ENCODE measurements at regions not wholly inside any gene's neighbourhood (a gene's known extent, or its start where the extent isn't known, plus 50 kb on each side); places are given as distances from the start of the nearest gene placed in this dataset.

GRCh38 chr5:105754056-105754455 is 1916.7 kb downstream of the EFNA5 start:
- H2AFZ ChIP-seq (ENCODE audit: low read depth, low read length) = no peak overlapping the region
- no peaks in the 10 kb centered on the region for H3K9me3 ChIP-seq (ENCODE audit: low read length)
- peaks cover 3% of the 10 kb centered on the region for H3K4me1 ChIP-seq (ENCODE audit: insufficient read depth, low read length)
- H3K36me3 ChIP-seq (ENCODE audit: insufficient read depth, low read length) = no peaks in the 10 kb centered on the region
- H3K27me3 ChIP-seq (ENCODE audit: insufficient read depth, low read length) = no peaks in the 10 kb centered on the region
- H3K4me3 ChIP-seq (ENCODE audit: low read length) = no peak overlapping the region

GRCh38 chr5:105752801-105753200 is 1917.9 kb downstream of the EFNA5 start:
- peaks cover 3% of the 10 kb centered on the region for H3K4me1 ChIP-seq (ENCODE audit: insufficient read depth, low read length)
- H3K36me3 ChIP-seq (ENCODE audit: insufficient read depth, low read length) = no peaks in the 10 kb centered on the region
- no peaks in the 10 kb centered on the region for H3K9me3 ChIP-seq (ENCODE audit: low read length)
- H3K27me3 ChIP-seq (ENCODE audit: insufficient read depth, low read length) = no peaks in the 10 kb centered on the region
- H3K4me3 ChIP-seq (ENCODE audit: low read length) = no peak overlapping the region
- no peak overlapping the region for H2AFZ ChIP-seq (ENCODE audit: low read depth, low read length)

- Histone ChIP-seq H3K4me1 (ENCODE audit: insufficient read depth, low read length) (peaks cover 3% of the 10 kb centered on the region), H3K27me3 (ENCODE audit: insufficient read depth, low read length) (no peaks in the 10 kb centered on the region), H3K36me3 (ENCODE audit: insufficient read depth, low read length) (no peaks in the 10 kb centered on the region), H2AFZ (ENCODE audit: low read depth, low read length) (no peak overlapping the region), H3K9me3 (ENCODE audit: low read length) (no peaks in the 10 kb centered on the region), H3K4me3 (ENCODE audit: low read length) (no peak overlapping the region)
These were observed 1918.8 kb downstream of the EFNA5 start for GRCh38 chr5:105751908-105752307.

GRCh38 chr5:105745111-105745510 is 1925.6 kb downstream of the EFNA5 start:
- Histone ChIP-seq H3K4me1 (ENCODE audit: insufficient read depth, low read length) (no peaks in the 10 kb centered on the region), H3K4me3 (ENCODE audit: low read length) (no peak overlapping the region), H3K36me3 (ENCODE audit: insufficient read depth, low read length) (no peaks in the 10 kb centered on the region), H3K27me3 (ENCODE audit: insufficient read depth, low read length) (no peaks in the 10 kb centered on the region), H2AFZ (ENCODE audit: low read depth, low read length) (no peak overlapping the region), H3K9me3 (ENCODE audit: low read length) (no peaks in the 10 kb centered on the region)

- no peaks in the 10 kb centered on the region for H3K4me1 ChIP-seq (ENCODE audit: insufficient read depth, low read length)
- no peaks in the 10 kb centered on the region for H3K36me3 ChIP-seq (ENCODE audit: insufficient read depth, low read length)
- H3K9me3 ChIP-seq (ENCODE audit: low read length) = no peaks in the 10 kb centered on the region
- no peaks in the 10 kb centered on the region for H3K27me3 ChIP-seq (ENCODE audit: insufficient read depth, low read length)
- no peak overlapping the region for H3K4me3 ChIP-seq (ENCODE audit: low read length)
- no peak overlapping the region for H2AFZ ChIP-seq (ENCODE audit: low read depth, low read length)
These were observed 1930.5 kb downstream of the EFNA5 start for GRCh38 chr5:105740242-105740641.

GRCh38 chr5:105739732-105740131 is 1931.0 kb downstream of the EFNA5 start:
- Histone ChIP-seq H2AFZ (ENCODE audit: low read depth, low read length) (no peak overlapping the region), H3K27me3 (ENCODE audit: insufficient read depth, low read length) (no peaks in the 10 kb centered on the region), H3K4me3 (ENCODE audit: low read length) (no peak overlapping the region), H3K4me1 (ENCODE audit: insufficient read depth, low read length) (no peaks in the 10 kb centered on the region), H3K36me3 (ENCODE audit: insufficient read depth, low read length) (no peaks in the 10 kb centered on the region), H3K9me3 (ENCODE audit: low read length) (no peaks in the 10 kb centered on the region)

GRCh38 chr5:105735704-105736103 is 1935.0 kb downstream of the EFNA5 start:
- no peak overlapping the region for H2AFZ ChIP-seq (ENCODE audit: low read depth, low read length)
- no peak overlapping the region for H3K4me3 ChIP-seq (ENCODE audit: low read length)
- no peaks in the 10 kb centered on the region for H3K36me3 ChIP-seq (ENCODE audit: insufficient read depth, low read length)
- no peaks in the 10 kb centered on the region for H3K9me3 ChIP-seq (ENCODE audit: low read length)
- H3K27me3 ChIP-seq (ENCODE audit: insufficient read depth, low read length) = no peaks in the 10 kb centered on the region
- H3K4me1 ChIP-seq (ENCODE audit: insufficient read depth, low read length) = no peaks in the 10 kb centered on the region

GRCh38 chr5:105730982-105731381 is 1939.8 kb downstream of the EFNA5 start:
- no peaks in the 10 kb centered on the region for H3K27me3 ChIP-seq (ENCODE audit: insufficient read depth, low read length)
- no peaks in the 10 kb centered on the region for H3K9me3 ChIP-seq (ENCODE audit: low read length)
- H2AFZ ChIP-seq (ENCODE audit: low read depth, low read length) = no peak overlapping the region
- no peaks in the 10 kb centered on the region for H3K36me3 ChIP-seq (ENCODE audit: insufficient read depth, low read length)
- H3K4me1 ChIP-seq (ENCODE audit: insufficient read depth, low read length) = no peaks in the 10 kb centered on the region
- no peak overlapping the region for H3K4me3 ChIP-seq (ENCODE audit: low read length)

GRCh38 chr5:105726093-105726492 is 1944.6 kb downstream of the EFNA5 start:
- H2AFZ ChIP-seq (ENCODE audit: low read depth, low read length) = no peak overlapping the region
- no peaks in the 10 kb centered on the region for H3K36me3 ChIP-seq (ENCODE audit: insufficient read depth, low read length)
- H3K9me3 ChIP-seq (ENCODE audit: low read length) = peaks cover 2% of the 10 kb centered on the region
- H3K27me3 ChIP-seq (ENCODE audit: insufficient read depth, low read length) = no peaks in the 10 kb centered on the region
- no peaks in the 10 kb centered on the region for H3K4me1 ChIP-seq (ENCODE audit: insufficient read depth, low read length)
- H3K4me3 ChIP-seq (ENCODE audit: low read length) = no peak overlapping the region

GRCh38 chr5:105708442-105708841 is 1962.3 kb downstream of the EFNA5 start:
- H3K4me3 ChIP-seq (ENCODE audit: low read length) = no peak overlapping the region
- no peaks in the 10 kb centered on the region for H3K4me1 ChIP-seq (ENCODE audit: insufficient read depth, low read length)
- H3K9me3 ChIP-seq (ENCODE audit: low read length) = no peaks in the 10 kb centered on the region
- no peaks in the 10 kb centered on the region for H3K27me3 ChIP-seq (ENCODE audit: insufficient read depth, low read length)
- H3K36me3 ChIP-seq (ENCODE audit: insufficient read depth, low read length) = no peaks in the 10 kb centered on the region
- no peak overlapping the region for H2AFZ ChIP-seq (ENCODE audit: low read depth, low read length)

- Histone ChIP-seq H2AFZ (ENCODE audit: low read depth, low read length) (no peak overlapping the region), H3K4me1 (ENCODE audit: insufficient read depth, low read length) (no peaks in the 10 kb centered on the region), H3K36me3 (ENCODE audit: insufficient read depth, low read length) (no peaks in the 10 kb centered on the region), H3K27me3 (ENCODE audit: insufficient read depth, low read length) (no peaks in the 10 kb centered on the region), H3K9me3 (ENCODE audit: low read length) (no peaks in the 10 kb centered on the region), H3K4me3 (ENCODE audit: low read length) (no peak overlapping the region)
These were observed 1968.4 kb downstream of the EFNA5 start for GRCh38 chr5:105702323-105702722.

GRCh38 chr5:105696440-105696839 is 1974.3 kb downstream of the EFNA5 start:
- H3K4me1 ChIP-seq (ENCODE audit: insufficient read depth, low read length) = no peaks in the 10 kb centered on the region
- H3K9me3 ChIP-seq (ENCODE audit: low read length) = no peaks in the 10 kb centered on the region
- no peak overlapping the region for H3K4me3 ChIP-seq (ENCODE audit: low read length)
- H2AFZ ChIP-seq (ENCODE audit: low read depth, low read length) = no peak overlapping the region
- H3K36me3 ChIP-seq (ENCODE audit: insufficient read depth, low read length) = no peaks in the 10 kb centered on the region
- H3K27me3 ChIP-seq (ENCODE audit: insufficient read depth, low read length) = no peaks in the 10 kb centered on the region

- H3K36me3 ChIP-seq (ENCODE audit: insufficient read depth, low read length) = no peaks in the 10 kb centered on the region
- no peak overlapping the region for H2AFZ ChIP-seq (ENCODE audit: low read depth, low read length)
- H3K4me1 ChIP-seq (ENCODE audit: insufficient read depth, low read length) = no peaks in the 10 kb centered on the region
- H3K9me3 ChIP-seq (ENCODE audit: low read length) = no peaks in the 10 kb centered on the region
- no peaks in the 10 kb centered on the region for H3K27me3 ChIP-seq (ENCODE audit: insufficient read depth, low read length)
- H3K4me3 ChIP-seq (ENCODE audit: low read length) = no peak overlapping the region
These were observed 1974.8 kb downstream of the EFNA5 start for GRCh38 chr5:105695941-105696340.

- no peaks in the 10 kb centered on the region for H3K4me1 ChIP-seq (ENCODE audit: insufficient read depth, low read length)
- no peaks in the 10 kb centered on the region for H3K9me3 ChIP-seq (ENCODE audit: low read length)
- H3K27me3 ChIP-seq (ENCODE audit: insufficient read depth, low read length) = no peaks in the 10 kb centered on the region
- H3K4me3 ChIP-seq (ENCODE audit: low read length) = no peak overlapping the region
- no peaks in the 10 kb centered on the region for H3K36me3 ChIP-seq (ENCODE audit: insufficient read depth, low read length)
- no peak overlapping the region for H2AFZ ChIP-seq (ENCODE audit: low read depth, low read length)
These were observed 1981.1 kb downstream of the EFNA5 start for GRCh38 chr5:105689596-105689995.

Data from neuron (in vitro differentiated cells).